B cell (primary cell): ENCODE measurements at regions not wholly inside any gene's neighbourhood (a gene's known extent, or its start where the extent isn't known, plus 50 kb on each side); places are given as distances from the start of the nearest gene placed in this dataset.

Experiments used
- CTCF ChIP-seq: fragments of 200-600 bp; IDR thresholded peaks from one replicate; pipeline ENCODE4 v1.8.0; 2022; ENCODE audit warnings: antibody characterized with exemption, mild to moderate bottlenecking
- EZH2 ChIP-seq: IDR thresholded peaks from 2 replicates; pipeline ENCODE4 v1.6.1; 2012; ENCODE audit warnings: borderline replicate concordance, low read depth, mild to moderate bottlenecking, moderate library complexity, low read length; ENCODE audit not compliant: insufficient read depth, poor library complexity, severe bottlenecking

- TF ChIP-seq CTCF: no peak
- TF ChIP-seq EZH2: no peak
Measured at GRCh38 chr10:45152726-45153125, 152.0 kb downstream of the ZNF22 start.
